HS-27A (cell line): ENCODE measurements at regions not wholly inside any gene's neighbourhood (a gene's known extent, or its start where the extent isn't known, plus 50 kb on each side); places are given as distances from the start of the nearest gene placed in this dataset.

Experiments used
- DNase-seq: peaks from one replicate; pipeline ENCODE4 v3.0.0-alpha.2; 2012; ENCODE audit warnings: low read depth, missing footprints

GRCh38 chr4:138852681-138853080 is 162.9 kb upstream of the NOCT start:
- no peak for DNase-seq

- no peak for DNase-seq
Measured at GRCh38 chr4:138851391-138852335, 163.9 kb upstream of the NOCT start.

GRCh38 chr4:138845664-138846063 is 169.9 kb upstream of the NOCT start:
- DNase-seq: no peak

GRCh38 chr4:138845054-138845453 is 170.5 kb upstream of the NOCT start:
- no peak for DNase-seq

- no peak for DNase-seq
Measured at GRCh38 chr4:138843616-138844015, 172.0 kb upstream of the NOCT start.

GRCh38 chr4:138841343-138841742 is 174.2 kb upstream of the NOCT start:
- DNase-seq: no peak

GRCh38 chr4:138838251-138838650 is 177.3 kb upstream of the NOCT start:
- no peak for DNase-seq

- peak; percentile 5 for DNase-seq
Measured at GRCh38 chr4:138835832-138836533, 179.6 kb upstream of the NOCT start.

- no peak for DNase-seq
Measured at GRCh38 chr4:138833974-138834373, 181.6 kb upstream of the NOCT start.

- DNase-seq: no peak
Measured at GRCh38 chr4:138832563-138832962, 183.0 kb upstream of the NOCT start.

- DNase-seq: no peak
Measured at GRCh38 chr4:138831948-138832347, 183.6 kb upstream of the NOCT start.

- no peak for DNase-seq
Measured at GRCh38 chr4:138828926-138829325, 186.7 kb upstream of the NOCT start.

GRCh38 chr4:138826754-138827153 is 188.8 kb upstream of the NOCT start:
- DNase-seq: no peak

GRCh38 chr4:138826322-138826721 is 189.3 kb upstream of the NOCT start:
- no peak for DNase-seq

- DNase-seq: no peak
Measured at GRCh38 chr4:138821331-138821730, 194.2 kb upstream of the NOCT start.

- DNase-seq: no peak
Measured at GRCh38 chr4:138816875-138817274, 198.7 kb upstream of the NOCT start.

- no peak for DNase-seq
Measured at GRCh38 chr4:138815811-138816210, 199.8 kb upstream of the NOCT start.

GRCh38 chr4:138805736-138806135 is 209.8 kb upstream of the NOCT start:
- no peak for DNase-seq

GRCh38 chr4:138804711-138805110 is 210.9 kb upstream of the NOCT start:
- DNase-seq: no peak

GRCh38 chr4:138803051-138803450 is 212.5 kb upstream of the NOCT start:
- DNase-seq: no peak

- no peak for DNase-seq
Measured at GRCh38 chr4:138802499-138802898, 213.1 kb upstream of the NOCT start.

GRCh38 chr4:138800421-138800820 is 215.2 kb upstream of the NOCT start:
- DNase-seq: no peak

GRCh38 chr4:138798404-138798803 is 217.2 kb upstream of the NOCT start:
- DNase-seq: no peak
